Peyer's patch (tissue), 4 donors: ENCODE measurements at regions not wholly inside any gene's neighbourhood (a gene's known extent, or its start where the extent isn't known, plus 50 kb on each side); places are given as distances from the start of the nearest gene placed in this dataset.

Experiments used
- DNase-seq, 3 donors: peaks; one replicate each; pipeline ENCODE4 v3.0.0-alpha.2; 2017 to 2019
- H3K27ac ChIP-seq, 4 donors: fragments of 200-600 bp; sonication (generic); one replicate each; pipeline ENCODE4 v1.5.1; 2016 to 2019
- H3K27me3 ChIP-seq, 2 donors: fragments of 200-600 bp; sonication (generic); one replicate each; pipeline ENCODE4 v1.5.1; 2019
- H3K36me3 ChIP-seq, 3 donors: fragments of 200-600 bp; sonication (generic); one replicate each; pipeline ENCODE4 v1.5.1; 2016 to 2019
- H3K4me1 ChIP-seq, 4 donors: fragments of 200-600 bp; sonication (generic); one replicate each; pipeline ENCODE4 v1.5.1; 2016 to 2019
- H3K4me3 ChIP-seq, 4 donors: fragments of 200-600 bp; sonication (generic); 1 replicate in 3 of 4; 2 replicates in 1 of 4; pipeline ENCODE4 v1.5.1; 2016 to 2019; ENCODE audit warnings: mild to moderate bottlenecking in 1 of 4
- H3K9me3 ChIP-seq, 4 donors: fragments of 200-600 bp; sonication (generic); one replicate each; pipeline ENCODE4 v1.5.1; 2016 to 2019; ENCODE audit warnings: mild to moderate bottlenecking in 1 of 4
- POLR2A ChIP-seq, 2 donors: fragments of 450-650 bp; IDR thresholded peaks; one replicate each; pipeline ENCODE4 v1.5.1; 2017; ENCODE audit warnings: antibody characterized with exemption in 2 of 2, mild to moderate bottlenecking in 2 of 2, moderate library complexity in 2 of 2
- TF ChIP-seq, protein P1 (sequence below), 6 experiments: fragments of 450-650 bp in 4 of 6; fragments of 200-600 bp in 2 of 6; sonication (generic) in 1 of 6; IDR thresholded peaks; one replicate each; pipeline ENCODE4 v1.5.1; 2017 to 2019; ENCODE audit warnings: antibody characterized with exemption in 6 of 6, mild to moderate bottlenecking in 3 of 6, moderate library complexity in 1 of 6

DNA sequence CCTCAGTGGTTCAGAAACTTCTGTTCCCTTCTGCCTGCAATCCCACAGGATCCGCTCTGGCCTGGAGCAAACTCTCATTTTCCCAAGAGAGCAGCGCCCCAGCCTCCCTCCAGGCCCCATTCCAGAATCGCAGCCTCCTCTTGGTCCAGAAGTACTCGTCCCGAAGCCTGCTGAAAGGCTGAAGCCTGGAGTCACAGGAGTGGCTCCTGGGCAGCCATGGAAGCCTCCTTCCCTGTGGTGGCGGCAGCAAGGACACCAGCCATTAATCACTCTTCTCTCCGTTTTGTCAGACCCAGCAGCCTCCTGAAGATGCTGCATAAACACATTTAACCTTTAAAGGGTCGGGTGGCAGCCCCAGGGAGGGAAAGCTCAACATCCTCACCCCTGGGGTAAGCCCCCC lies 66.9 kb upstream of the TNRC6C start:
- Histone ChIP-seq H3K36me3 (no peaks in the 10 kb centered on the region), H3K9me3 (no peaks in the 10 kb centered on the region), H3K27me3 (no peaks in the 10 kb centered on the region), H3K4me3 (no peak overlapping the region), H3K4me1 (peaks cover 0 to 5% (median 0%) of the 10 kb centered on the region in 4 donors), H3K27ac (no peak overlapping the region)
- peak in 2 of 3 donors; percentile 12 to 30 for DNase-seq
- TF ChIP-seq, protein P1, sequence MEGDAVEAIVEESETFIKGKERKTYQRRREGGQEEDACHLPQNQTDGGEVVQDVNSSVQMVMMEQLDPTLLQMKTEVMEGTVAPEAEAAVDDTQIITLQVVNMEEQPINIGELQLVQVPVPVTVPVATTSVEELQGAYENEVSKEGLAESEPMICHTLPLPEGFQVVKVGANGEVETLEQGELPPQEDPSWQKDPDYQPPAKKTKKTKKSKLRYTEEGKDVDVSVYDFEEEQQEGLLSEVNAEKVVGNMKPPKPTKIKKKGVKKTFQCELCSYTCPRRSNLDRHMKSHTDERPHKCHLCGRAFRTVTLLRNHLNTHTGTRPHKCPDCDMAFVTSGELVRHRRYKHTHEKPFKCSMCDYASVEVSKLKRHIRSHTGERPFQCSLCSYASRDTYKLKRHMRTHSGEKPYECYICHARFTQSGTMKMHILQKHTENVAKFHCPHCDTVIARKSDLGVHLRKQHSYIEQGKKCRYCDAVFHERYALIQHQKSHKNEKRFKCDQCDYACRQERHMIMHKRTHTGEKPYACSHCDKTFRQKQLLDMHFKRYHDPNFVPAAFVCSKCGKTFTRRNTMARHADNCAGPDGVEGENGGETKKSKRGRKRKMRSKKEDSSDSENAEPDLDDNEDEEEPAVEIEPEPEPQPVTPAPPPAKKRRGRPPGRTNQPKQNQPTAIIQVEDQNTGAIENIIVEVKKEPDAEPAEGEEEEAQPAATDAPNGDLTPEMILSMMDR (IDR thresholded peaks at IDR 0.05), result no peak
- no peak for TF ChIP-seq POLR2A (IDR thresholded peaks at IDR 0.05)

DNA sequence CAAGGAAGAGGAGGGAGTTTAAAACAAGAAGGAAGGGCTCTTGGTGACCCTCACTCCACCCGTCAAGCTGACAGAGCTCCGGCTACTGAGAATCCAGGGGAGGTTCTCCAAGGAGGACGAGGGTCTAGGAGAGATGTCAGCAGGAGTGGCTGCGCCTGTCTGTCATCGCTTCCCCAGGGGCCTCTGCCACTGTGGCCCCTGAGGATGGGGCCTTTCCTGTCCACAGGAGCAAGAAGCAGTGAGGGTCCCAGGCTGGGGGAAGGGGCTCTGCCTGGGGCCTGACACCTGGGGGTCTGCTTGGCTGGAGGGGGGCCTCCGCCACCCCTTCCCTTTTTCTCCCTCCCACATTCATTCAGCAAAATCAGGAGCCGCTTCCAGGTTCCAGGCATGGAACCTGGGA lies 66.5 kb upstream of the TNRC6C start:
- H3K4me1 ChIP-seq, result peaks cover 0 to 5% (median 0%) of the 10 kb centered on the region in 4 donors
- TF ChIP-seq POLR2A (IDR thresholded peaks at IDR 0.05), result no peak
- TF ChIP-seq, protein P1 (IDR thresholded peaks at IDR 0.05), result no peak
- H3K9me3 ChIP-seq, result no peaks in the 10 kb centered on the region
- H3K36me3 ChIP-seq, result no peaks in the 10 kb centered on the region
- H3K27me3 ChIP-seq, result no peaks in the 10 kb centered on the region
- DNase-seq, result peak in 1 of 3 donors; percentile 22
- no peak overlapping the region for H3K4me3 ChIP-seq
- H3K27ac ChIP-seq, result no peak overlapping the region

DNA sequence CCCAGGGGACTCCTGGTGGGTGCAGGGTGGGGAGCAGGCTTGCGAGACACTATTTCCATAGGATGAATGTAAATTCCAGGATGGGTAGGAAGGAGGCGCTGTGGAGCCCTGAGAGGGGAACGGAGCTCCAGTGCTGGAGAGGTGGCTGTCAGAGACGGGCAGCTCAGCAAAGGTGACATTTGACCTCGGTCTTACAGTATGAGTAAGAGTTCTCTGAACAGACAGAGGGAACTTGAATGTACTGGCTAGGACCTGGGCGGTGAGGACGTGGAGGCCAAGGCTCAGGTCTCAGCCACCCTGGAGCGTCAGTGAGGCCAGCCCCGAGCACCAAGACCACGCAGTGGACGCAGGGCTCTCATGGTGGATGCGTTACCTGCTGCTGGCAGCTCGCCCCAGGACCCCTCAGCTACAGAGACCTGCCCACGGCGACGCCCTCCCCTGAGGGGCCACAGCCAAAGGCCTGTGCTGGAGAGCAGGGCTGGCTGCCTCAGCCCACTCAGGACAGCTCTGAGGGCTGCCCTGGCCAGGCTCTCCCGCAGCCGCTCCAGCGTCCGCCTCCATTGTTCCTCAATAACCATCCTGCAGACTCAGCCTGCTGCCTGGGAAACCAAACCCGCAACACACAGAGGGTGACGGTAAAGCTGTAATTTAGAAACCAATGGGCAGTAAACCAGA lies 65.9 kb upstream of the TNRC6C start:
- Histone ChIP-seq H3K36me3 (no peaks in the 10 kb centered on the region), H3K27me3 (no peaks in the 10 kb centered on the region), H3K4me1 (no peaks in the 10 kb centered on the region), H3K27ac (no peak overlapping the region), H3K4me3 (no peak overlapping the region), H3K9me3 (no peaks in the 10 kb centered on the region)
- no peak for TF ChIP-seq POLR2A (IDR thresholded peaks at IDR 0.05)
- TF ChIP-seq, protein P1 (IDR thresholded peaks at IDR 0.05), result peak in 1 of 6 experiments; percentile 13
- DNase-seq, result peak in 2 of 3 donors; percentile 38 to 44

DNA sequence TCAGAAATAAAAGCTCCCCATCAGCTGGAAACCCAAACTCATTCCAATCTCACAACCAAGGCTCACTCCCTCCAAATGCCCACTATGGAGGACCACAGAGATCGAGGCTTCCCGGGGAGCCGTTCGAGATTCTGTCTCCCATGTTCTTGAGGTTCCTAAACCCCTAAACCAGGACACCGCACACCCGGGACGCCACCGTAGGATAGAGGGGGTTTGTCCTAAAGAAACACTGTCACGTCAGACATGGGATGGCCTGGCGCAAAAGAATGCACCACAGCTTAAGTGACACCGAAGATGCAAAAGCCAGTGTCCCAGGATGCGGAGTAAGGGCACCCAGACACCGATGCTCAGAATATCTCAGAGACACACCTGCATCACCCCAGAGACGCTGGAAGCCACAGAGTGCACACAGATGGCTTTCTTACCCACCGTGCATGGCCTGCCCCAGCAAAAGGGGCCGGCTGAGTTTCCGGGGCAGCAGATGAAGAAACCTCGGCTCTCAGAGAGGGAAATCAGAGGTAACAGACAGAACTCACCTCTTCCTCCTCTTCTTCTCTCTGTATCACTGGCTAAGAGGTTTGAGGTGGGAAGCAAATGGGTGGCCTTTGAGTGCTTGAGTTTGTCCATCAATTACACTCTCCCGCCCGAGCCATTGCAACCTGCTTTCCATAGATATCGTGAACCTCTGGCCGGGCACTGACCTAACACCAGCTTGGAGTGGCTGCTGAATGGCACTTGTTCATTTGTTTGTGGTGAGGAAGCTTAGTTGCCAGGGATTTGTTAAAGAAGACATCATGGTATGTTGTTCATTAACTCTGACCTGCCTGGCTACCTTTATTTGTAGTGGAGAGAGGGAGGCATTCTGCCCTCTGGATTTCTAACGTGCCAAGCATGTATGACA lies 65.1 kb upstream of the TNRC6C start:
- no peaks in the 10 kb centered on the region for H3K27me3 ChIP-seq
- no peaks in the 10 kb centered on the region for H3K36me3 ChIP-seq
- no peak for TF ChIP-seq POLR2A (IDR thresholded peaks at IDR 0.05)
- TF ChIP-seq, protein P1 (IDR thresholded peaks at IDR 0.05), result no peak
- peak; percentile 34 to 73 (median 65) for DNase-seq
- no peak overlapping the region for H3K4me3 ChIP-seq
- no peaks in the 10 kb centered on the region for H3K4me1 ChIP-seq
- no peaks in the 10 kb centered on the region for H3K9me3 ChIP-seq
- no peak overlapping the region for H3K27ac ChIP-seq

DNA sequence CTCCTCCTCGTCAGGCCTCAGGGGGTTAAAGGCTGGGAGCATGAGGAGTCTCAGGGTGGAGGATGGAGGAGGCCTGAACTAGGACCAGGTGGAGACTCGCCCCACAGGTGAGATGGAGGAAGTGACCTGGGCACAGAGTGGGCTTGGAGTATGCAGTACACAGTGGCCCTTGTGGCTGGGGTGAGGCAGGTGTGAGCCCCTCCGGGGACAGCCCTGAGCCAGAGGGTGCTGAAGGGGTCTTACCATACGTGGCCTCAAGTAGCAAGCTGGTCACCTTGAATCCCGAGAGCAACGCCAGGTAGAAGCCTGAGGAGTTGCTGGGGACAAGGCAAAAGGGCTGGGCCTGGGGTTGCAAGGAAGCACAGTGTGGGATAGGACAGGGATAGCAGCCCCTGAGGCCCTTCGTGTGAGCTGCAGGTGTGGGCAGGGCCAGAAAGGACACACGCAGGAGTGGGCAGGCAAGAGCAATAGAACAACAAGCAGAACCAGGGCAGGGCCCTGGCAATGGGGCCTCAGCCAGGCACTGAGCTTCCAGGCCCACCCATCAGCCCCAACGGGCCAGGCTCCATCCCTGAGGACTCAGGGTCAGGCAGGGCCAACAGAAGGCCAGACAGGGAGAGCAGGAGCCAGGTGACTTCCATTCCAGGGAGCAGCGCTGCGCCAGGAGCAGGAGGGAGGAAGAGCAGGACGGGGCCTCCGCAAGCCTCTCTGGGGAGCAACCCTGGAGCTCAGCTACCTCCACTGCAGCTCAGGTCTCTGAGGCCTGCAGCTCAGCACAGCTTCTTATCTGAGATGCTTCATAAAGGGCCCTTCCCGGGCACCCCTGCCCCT lies 64.2 kb upstream of the TNRC6C start:
- H3K9me3 ChIP-seq, result no peaks in the 10 kb centered on the region
- H3K4me3 ChIP-seq, result no peak overlapping the region
- H3K4me1 ChIP-seq, result no peaks in the 10 kb centered on the region
- H3K27ac ChIP-seq, result no peak overlapping the region
- peak in 2 of 3 donors; percentile 34 to 36 for DNase-seq
- TF ChIP-seq POLR2A (IDR thresholded peaks at IDR 0.05), result no peak
- TF ChIP-seq, protein P1 (IDR thresholded peaks at IDR 0.05), result no peak
- H3K27me3 ChIP-seq, result no peaks in the 10 kb centered on the region
- no peaks in the 10 kb centered on the region for H3K36me3 ChIP-seq
